ENCODE measurements at regions not wholly inside any gene's neighbourhood (a gene's known extent, or its start where the extent isn't known, plus 50 kb on each side); places are given as distances from the start of the nearest gene placed in this dataset.

- no peak for DNase-seq
- peaks cover 0 to 17% of the 10 kb centered on the region in 2 donors for H3K4me1 ChIP-seq
- H3K9me3 ChIP-seq, result no peaks in the 10 kb centered on the region
- no peak overlapping the region for H3K27ac ChIP-seq
- no peaks in the 10 kb centered on the region for H3K27me3 ChIP-seq
- TF ChIP-seq CTCF (IDR thresholded peaks at IDR 0.05) (no peak), POLR2A (IDR thresholded peaks at IDR 0.05) (no peak)
- H3K36me3 ChIP-seq, result no peaks in the 10 kb centered on the region
- H3K4me3 ChIP-seq (replicated peaks in 1 of 3), result no peak overlapping the region
- intact Hi-C loops (cut with DNase I), result no loop called here
- WGBS, 2 donors, result 45 to 51% methylated on average over 16 of the region's 16 CpGs
Measured at GRCh38 chr21:35294231-35294898, 245.3 kb upstream of the RUNX1 start.

- 72 to 73% methylated on average over 3 of the region's 3 CpGs for WGBS, 2 donors
- DNase-seq, result no peak
- TF ChIP-seq CTCF (IDR thresholded peaks at IDR 0.05) (no peak), POLR2A (IDR thresholded peaks at IDR 0.05) (no peak)
- H3K27me3 ChIP-seq, result no peaks in the 10 kb centered on the region
- no peak overlapping the region for H3K27ac ChIP-seq
- H3K4me3 ChIP-seq (replicated peaks in 1 of 3), result no peak overlapping the region
- intact Hi-C loops (cut with DNase I), result no loop called here
- no peaks in the 10 kb centered on the region for H3K9me3 ChIP-seq
- no peaks in the 10 kb centered on the region for H3K36me3 ChIP-seq
- peaks cover 0 to 17% of the 10 kb centered on the region in 2 donors for H3K4me1 ChIP-seq
Measured at GRCh38 chr21:35291973-35292627, 243.0 kb upstream of the RUNX1 start.

GRCh38 chr21:35291034-35291433 lies 241.9 kb upstream of the RUNX1 start:
- Histone ChIP-seq H3K4me3 (replicated peaks in 1 of 3) (no peak overlapping the region), H3K9me3 (no peaks in the 10 kb centered on the region), H3K27me3 (no peaks in the 10 kb centered on the region), H3K4me1 (peaks cover 0 to 17% of the 10 kb centered on the region in 2 donors), H3K27ac (no peak overlapping the region), H3K36me3 (no peaks in the 10 kb centered on the region)
- TF ChIP-seq POLR2A (IDR thresholded peaks at IDR 0.05) (no peak), CTCF (IDR thresholded peaks at IDR 0.05) (no peak)
- WGBS, 2 donors, result 75 to 79% methylated on average over 3 of the region's 3 CpGs
- no peak for DNase-seq
- intact Hi-C loops (cut with DNase I), result no loop called here

- TF ChIP-seq CTCF (IDR thresholded peaks at IDR 0.05) (no peak), POLR2A (IDR thresholded peaks at IDR 0.05) (no peak)
- no peaks in the 10 kb centered on the region for H3K27me3 ChIP-seq
Measured at GRCh38 chr21:35288238-35288637, 239.1 kb upstream of the RUNX1 start.

GRCh38 chr21:35284199-35284598 lies 235.1 kb upstream of the RUNX1 start:
- no peak for TF ChIP-seq POLR2A (IDR thresholded peaks at IDR 0.05)
- no peak for TF ChIP-seq CTCF (IDR thresholded peaks at IDR 0.05)
- no peak for DNase-seq

More at GRCh38 chr21:35288238-35288637, 239.1 kb upstream of the RUNX1 start:
- H3K4me3 ChIP-seq (replicated peaks in 1 of 3), result no peak overlapping the region
- WGBS, 2 donors, result 89 to 98% methylated on average over 2 of the region's 2 CpGs
- DNase-seq, result no peak
- no peaks in the 10 kb centered on the region for H3K36me3 ChIP-seq
- H3K4me1 ChIP-seq, result peaks cover 0 to 11% of the 10 kb centered on the region in 2 donors
- H3K9me3 ChIP-seq, result no peaks in the 10 kb centered on the region
- no peak overlapping the region for H3K27ac ChIP-seq
- intact Hi-C loops (cut with DNase I), result no loop called here

More at GRCh38 chr21:35284199-35284598, 235.1 kb upstream of the RUNX1 start:
- Histone ChIP-seq H3K9me3 (no peaks in the 10 kb centered on the region), H3K4me3 (replicated peaks in 1 of 3) (no peak overlapping the region), H3K36me3 (no peaks in the 10 kb centered on the region), H3K27ac (no peak overlapping the region), H3K4me1 (no peaks in the 10 kb centered on the region), H3K27me3 (no peaks in the 10 kb centered on the region)
- intact Hi-C loops (cut with DNase I), result no loop called here
- WGBS, 2 donors, result 36 to 37% methylated on average over 6 of the region's 6 CpGs

Measured in thyroid gland (tissue), 4 donors.